DMS53 treated with DMSO at 0.1 percent for 48 hours (cell line): ENCODE measurements at regions not wholly inside any gene's neighbourhood (a gene's known extent, or its start where the extent isn't known, plus 50 kb on each side); places are given as distances from the start of the nearest gene placed in this dataset.
"Not testable (repeated sequence)": the region's sequence is repeated elsewhere in the genome, so short reads cannot be mapped to it uniquely, and the experiment has no call there.

Experiments
- DNase-seq: peaks from one replicate; lab custom pipeline; 2025; ENCODE audit not compliant: unreplicated experiment; lab: John Stamatoyannopoulos, UW

- no peak for DNase-seq
Observed at GRCh38 chr18:34461266-34461665, 236.6 kb upstream of the NOL4 start.

- DNase-seq = no peak
Observed at GRCh38 chr18:34467058-34467457, 242.3 kb upstream of the NOL4 start.

GRCh38 chr18:34480162-34480700 is 229.9 kb upstream of the DTNA start:
- no peak for DNase-seq

DNA sequence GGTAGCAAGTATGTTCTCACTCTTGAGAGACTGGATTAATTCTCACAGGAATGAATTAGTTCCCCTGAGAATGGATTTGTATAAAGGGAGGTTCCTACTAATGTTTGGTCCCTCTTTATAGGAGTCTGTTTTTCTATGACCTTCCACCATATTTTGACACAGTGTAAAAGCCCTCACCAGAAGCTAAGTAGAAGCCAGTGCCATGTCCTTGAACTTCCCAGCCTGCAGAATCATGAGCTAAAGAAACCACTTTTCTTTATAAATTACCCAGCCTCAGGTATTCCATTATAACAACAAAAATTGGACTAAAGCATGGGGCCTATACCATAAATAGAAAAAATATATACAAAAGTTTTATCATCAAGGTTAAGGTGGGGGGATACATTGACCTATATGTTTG is 227.9 kb upstream of the DTNA start:
- no peak for DNase-seq

DNA sequence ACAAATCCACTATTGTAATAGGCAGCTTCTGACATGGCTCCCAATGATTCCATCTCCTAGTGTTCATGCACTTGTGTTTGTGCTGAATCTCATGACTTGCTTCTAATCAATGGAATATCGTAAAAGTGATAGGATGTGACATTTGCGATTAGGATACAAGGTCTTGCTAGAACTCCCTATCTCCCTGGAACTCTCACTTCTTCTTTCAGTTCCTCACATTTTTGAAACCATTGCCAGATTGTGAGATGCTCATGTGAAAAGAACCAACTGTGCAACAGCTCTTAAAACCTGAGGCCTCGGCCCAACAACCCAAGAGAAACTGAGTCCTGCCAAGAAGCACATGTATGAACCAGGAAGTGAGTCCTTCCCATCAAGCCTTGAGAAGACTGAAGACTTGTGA is 226.9 kb upstream of the DTNA start:
- DNase-seq = no peak

DNA sequence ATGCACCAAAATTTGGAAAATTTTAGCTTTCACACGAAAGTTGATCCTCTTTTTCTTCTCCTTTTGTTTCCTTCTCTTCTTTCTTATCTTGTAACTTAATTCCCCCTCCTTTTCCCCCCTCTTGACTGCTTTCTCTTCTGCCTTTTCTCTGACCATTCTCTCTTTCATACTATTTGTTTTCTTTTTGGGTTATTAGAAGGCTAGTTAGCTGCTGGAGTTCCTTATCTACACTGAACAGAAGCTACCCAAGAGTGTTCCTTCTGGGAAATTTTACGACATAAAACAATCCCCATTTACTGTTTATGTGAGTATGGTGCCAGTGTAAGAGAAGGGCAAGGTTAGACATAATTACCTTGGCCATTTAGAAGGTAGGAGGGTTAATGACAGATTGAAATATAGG is 218.4 kb upstream of the DTNA start:
- DNase-seq = no peak

DNA sequence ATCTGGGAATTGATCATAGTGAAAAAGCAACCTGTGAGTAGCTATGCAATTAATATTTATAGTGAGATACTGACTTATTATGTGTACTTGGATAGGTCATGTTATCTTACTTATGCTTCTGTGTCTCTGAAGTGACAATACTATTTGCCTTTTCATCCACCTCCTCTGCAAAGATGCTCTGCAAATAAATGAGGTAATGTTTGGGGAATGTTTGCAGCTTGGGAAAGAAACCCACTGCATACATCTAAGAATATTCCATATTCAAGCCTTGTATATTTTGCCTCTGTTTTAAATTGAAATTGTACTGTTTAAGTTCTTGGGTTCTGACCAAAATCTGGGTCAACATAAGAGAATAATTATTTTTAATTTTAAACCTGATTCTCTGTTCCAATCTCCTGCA is 217.4 kb upstream of the DTNA start:
- DNase-seq = peak; percentile 83

DNA sequence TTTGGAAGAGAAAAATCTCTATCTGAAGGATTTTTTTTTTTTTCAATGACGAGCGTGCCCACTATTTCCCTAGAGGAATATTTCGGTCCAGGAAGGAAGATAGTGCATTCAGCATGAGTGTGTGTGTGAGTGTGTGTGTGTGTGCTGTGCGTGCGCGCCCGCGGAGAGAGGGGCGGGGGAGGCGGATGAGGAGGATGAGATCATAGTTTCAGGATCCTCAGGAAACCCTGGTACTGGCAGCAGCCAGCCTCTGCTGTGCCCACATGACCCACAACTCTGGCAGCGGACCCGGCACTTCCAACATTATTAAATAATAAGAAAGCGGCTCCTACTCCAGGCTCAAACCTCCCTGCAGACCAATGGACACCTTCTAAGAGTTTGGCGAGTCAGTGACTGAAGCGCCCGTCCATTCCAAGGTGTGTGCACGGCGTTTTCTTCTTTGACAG is 217.0 kb upstream of the DTNA start:
- DNase-seq = peak; percentile 91

DNA sequence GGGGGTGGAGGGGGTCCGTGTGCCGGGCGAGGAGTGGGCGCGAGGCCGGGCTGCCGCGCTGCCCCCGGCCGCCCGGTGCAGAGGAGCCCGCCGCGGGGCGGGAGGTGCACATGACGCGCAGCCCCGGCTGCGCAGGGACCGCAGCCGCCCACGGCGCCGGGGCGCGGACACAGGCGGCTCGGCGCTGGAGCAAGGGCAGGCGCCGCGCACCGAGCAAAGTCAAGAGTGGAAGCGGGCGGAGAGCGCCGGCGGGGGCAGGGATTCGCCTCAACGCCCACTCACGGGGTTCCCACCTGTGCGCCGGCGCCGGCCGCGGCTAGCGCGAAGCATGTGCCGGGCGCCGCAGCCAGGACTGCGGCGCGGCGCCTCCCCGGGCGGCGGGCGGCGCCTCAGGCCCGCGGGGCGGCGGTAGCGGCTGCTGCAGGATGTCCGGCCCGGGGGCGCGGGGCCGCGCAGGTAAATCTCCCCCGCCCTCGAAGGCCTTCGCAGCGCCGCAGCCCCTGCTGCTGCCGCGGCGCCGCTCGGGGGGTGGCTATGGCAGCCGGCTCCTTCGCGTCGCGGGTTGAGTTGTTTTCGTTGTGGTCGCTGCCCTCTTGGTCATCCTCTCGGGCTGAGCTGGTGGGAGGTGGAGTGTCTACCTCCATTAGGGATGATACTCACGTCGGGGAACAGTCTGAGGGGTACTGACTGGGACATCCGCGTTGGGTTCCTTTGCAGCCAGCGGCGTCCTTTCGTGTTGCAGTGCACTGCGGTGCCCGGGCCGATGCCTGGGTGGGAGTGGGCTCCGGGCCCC is 216.3 kb upstream of the DTNA start:
- peak; percentile 23 for DNase-seq

DNA sequence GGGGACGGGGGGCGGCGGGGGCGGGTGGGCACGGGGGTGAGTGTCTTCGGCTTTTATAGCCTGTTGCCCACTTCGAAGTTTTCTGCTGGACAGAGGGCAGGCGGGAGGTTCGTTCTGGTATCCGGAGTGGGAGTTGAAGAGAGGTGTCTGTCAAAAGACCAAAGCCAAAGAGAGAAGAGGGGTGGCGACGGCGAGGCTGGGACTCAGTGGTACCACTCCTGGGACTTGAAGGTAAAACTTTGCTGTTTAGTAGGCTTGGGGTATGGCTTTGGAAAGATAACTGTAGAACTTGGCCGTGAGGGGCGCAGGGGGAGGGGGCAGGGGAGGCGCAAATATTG is 215.8 kb upstream of the DTNA start:
- no peak for DNase-seq

DNA sequence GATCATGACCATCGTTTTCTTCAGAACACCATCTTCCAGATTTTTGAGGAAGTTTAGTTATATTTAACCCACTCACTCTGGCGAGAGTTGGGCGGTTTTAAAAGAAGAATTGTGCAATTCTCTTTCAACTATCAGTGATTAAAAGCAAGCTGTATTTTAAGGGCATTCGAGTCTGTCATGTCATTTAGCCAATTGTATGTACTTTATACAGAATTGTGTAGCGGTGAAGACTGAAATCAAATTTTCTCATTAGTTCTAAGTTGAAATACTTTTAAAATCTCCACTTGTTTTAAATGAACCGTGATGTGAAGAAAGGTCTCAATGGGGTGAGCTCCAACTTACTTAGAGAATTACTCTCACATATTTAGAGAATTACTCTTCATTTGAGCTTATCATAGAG is 214.6 kb upstream of the DTNA start:
- no peak for DNase-seq

DNA sequence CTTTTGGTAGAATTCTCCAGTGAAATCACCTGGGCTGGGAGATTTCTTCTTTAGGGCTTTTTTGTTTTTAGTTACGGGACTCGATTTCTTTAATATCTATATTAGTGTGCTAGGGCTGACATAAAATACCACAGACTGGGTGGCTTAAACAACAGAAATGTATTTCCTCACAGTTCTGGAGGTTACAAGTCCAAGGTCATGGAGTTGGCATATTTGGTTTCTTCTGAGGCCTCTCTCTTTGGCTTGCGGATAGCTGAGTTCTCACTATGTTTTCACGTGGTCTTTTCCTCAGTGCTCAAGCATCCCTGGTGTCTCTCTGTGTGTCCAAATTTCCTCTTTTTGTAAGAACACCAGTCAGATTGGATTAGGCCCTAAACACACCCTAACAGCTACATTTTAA is 208.5 kb upstream of the DTNA start:
- DNase-seq = no peak

GRCh38 chr18:34506198-34506597 is 203.9 kb upstream of the DTNA start:
- no peak for DNase-seq

GRCh38 chr18:34509163-34509562 is 200.9 kb upstream of the DTNA start:
- DNase-seq = no peak

DNA sequence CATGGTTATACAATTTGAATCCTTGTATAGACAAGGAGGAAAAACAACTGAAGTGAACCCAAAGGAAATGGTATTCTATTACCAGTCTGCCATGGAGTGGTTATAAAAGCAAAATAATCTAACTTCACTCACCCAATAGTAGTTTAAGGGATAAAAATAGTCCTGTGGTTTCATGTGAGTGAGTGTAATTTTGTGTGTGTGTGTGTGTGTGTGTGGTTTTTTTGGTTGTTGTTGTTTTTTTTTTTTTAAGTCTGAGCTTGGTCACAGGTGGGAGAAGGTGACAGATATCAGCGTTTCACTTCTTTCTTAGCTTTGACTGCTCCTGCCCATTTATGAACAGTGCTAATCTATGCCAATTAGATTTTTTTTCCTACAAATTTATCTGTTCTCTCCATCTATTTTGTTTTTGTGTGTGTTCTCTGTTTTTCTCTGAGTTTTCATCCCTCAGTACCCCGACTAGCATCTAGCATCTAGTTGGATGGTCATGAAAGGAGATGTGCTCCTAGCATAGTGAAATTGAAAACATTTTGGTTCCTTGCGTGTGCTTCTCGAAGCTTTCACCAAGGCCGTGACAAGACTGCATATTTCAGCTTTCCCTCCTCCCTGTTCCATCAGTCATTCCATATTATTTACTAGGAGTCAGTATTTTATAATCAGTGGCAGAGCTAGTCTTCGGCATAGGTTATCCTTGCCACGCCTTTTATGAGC is 200.1 kb upstream of the DTNA start:
- no peak for DNase-seq

DNA sequence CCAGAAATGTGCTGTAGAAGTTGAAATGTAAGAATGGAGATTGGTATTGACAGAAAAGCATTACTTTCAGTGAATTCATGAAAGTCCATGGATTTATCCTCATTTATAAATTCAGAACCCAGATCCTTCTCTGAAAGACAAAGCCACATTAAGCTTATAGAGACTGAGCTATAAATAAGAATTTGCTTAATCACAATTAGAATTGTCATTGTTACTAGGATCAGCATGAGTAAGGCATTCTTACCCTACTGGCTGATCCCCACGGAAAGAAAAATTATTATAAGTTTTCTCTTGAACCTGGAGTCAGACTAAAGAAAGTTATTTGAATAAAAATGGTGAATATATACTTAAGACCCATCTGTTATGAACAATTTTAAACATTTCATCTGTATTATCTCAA is 199.2 kb upstream of the DTNA start:
- no peak for DNase-seq

DNA sequence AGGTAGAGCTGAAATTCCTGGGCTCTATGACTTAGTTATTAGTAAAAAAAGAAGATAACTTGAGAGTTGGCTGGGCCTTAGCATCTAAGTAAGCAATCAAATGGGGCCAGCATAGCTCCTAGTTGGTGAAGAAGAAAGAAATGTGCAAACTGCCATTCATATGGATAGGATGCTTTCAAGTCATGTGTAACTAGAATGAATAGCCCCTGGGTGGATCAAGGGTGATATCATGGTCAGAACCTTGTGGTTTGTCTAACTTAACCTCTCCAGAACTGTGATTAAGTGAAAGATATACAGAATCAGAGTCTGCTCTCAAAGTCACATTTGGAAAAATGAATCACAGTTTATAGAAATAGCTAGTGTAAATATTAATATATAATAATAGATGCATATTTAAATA is 198.7 kb upstream of the DTNA start:
- no peak for DNase-seq

DNA sequence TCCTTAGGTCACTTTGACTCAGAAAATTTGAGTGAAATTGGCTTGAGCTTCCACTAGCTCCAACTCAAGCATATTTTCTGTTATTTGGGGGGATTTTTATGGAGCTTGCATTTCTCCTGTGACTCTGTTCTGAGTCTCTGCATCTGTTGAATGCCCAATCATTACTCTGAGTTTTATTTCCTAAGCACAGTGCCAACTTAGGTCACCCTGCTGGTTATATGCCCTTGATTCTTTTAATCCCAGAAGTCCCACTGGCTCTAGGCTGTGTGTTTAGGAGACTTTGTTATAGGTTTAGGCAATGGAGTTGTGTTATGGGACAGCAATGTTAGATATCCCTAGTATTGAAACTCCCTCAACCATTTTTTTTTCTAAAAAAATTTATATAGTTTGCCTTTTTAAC is 198.2 kb upstream of the DTNA start:
- DNase-seq = no peak

DNA sequence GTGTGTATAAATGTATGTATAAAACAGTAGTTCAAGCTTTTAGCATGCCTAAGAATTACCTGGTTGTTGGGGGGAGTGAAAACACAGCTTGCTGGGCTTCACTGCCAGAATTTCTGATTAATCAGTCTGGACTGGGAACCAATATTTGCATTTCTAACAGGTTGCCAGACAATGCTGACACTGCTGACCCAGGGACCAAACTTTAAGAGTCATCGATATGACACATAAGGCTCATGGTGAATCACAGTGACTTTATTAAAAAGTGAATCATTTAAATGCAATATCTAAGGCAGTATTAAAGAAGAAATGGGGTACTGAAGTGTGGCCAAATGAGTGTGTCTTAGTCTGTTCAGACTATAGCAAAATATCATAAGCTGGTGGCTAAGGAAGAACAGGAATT is 195.9 kb upstream of the DTNA start:
- DNase-seq = no peak

DNA sequence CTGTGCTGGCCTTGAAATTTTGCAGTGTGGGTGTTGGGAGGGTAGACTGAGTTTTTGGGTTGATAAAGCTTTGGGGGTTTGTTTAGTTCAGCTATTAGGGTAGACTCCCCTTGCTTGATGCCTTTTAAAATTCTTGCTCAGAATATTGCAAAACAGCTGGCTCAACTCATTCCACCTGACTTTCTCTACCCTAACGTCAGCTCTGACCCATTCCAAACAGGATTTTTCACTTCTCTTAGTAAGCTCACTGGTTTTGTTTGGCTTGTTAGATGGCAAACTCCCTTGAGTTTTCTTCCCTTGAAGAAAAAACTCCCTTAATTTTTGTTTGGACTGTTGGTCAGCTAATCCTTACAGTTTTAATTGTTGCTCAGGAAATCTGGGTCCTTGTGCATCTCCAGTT is 195.1 kb upstream of the DTNA start:
- DNase-seq = no peak

- DNase-seq = not testable (repeated sequence)
Observed at GRCh38 chr18:34516355-34516754, 193.7 kb upstream of the DTNA start.

GRCh38 chr18:34516996-34517395 is 193.1 kb upstream of the DTNA start:
- DNase-seq = not testable (repeated sequence)
